Mesendoderm (in vitro differentiated cells): ENCODE measurements at regions not wholly inside any gene's neighbourhood (a gene's known extent, or its start where the extent isn't known, plus 50 kb on each side); places are given as distances from the start of the nearest gene placed in this dataset.

ENCODE experiments used
- DNase-seq: peaks from one replicate; pipeline ENCODE4 v3.0.0; 2013
- H2AK5ac ChIP-seq: 2 replicates; pipeline ENCODE4 v1.6.1; 2013; ENCODE audit warnings: low read length, inconsistent platforms
- H2BK120ac ChIP-seq: 2 replicates; pipeline ENCODE4 v1.6.1; 2013; ENCODE audit warnings: low read depth, mild to moderate bottlenecking, low read length, moderate library complexity, mixed read lengths
- H2BK15ac ChIP-seq: replicated peaks from 2 replicates; pipeline ENCODE4 v1.6.1; 2013; ENCODE audit warnings: low read depth, mild to moderate bottlenecking, moderate library complexity
- H2BK5ac ChIP-seq: 2 replicates; pipeline ENCODE4 v1.6.1; 2013; ENCODE audit warnings: low read length, inconsistent platforms
- H3K18ac ChIP-seq: 2 replicates; pipeline ENCODE4 v1.6.1; 2013; ENCODE audit warnings: mild to moderate bottlenecking, low read length, mixed read lengths
- H3K23ac ChIP-seq: one replicate; pipeline ENCODE4 v1.6.1; 2013; ENCODE audit warnings: low read length
- H3K27ac ChIP-seq: 2 replicates; pipeline ENCODE4 v1.5.1; 2013; ENCODE audit warnings: low read depth, mild to moderate bottlenecking, inconsistent platforms, low read length, moderate library complexity
- H3K27me3 ChIP-seq: 2 replicates; pipeline ENCODE4 v1.6.1; 2013; ENCODE audit warnings: low read length, control low read depth, mild to moderate bottlenecking, inconsistent platforms; ENCODE audit not compliant: insufficient read depth, poor library complexity
- H3K36me3 ChIP-seq: 2 replicates; pipeline ENCODE4 v1.6.1; 2013; ENCODE audit warnings: low read length, inconsistent platforms; ENCODE audit not compliant: control insufficient read depth, insufficient read depth
- H3K4ac ChIP-seq: one replicate; pipeline ENCODE4 v1.6.1; 2013; ENCODE audit warnings: low read depth, mild to moderate bottlenecking, low read length, moderate library complexity
- H3K4me1 ChIP-seq: 2 replicates; pipeline ENCODE4 v1.6.1; 2013; ENCODE audit warnings: low read depth, low read length, inconsistent platforms; ENCODE audit not compliant: control insufficient read depth
- H3K4me2 ChIP-seq: 2 replicates; pipeline ENCODE4 v1.6.1; 2013; ENCODE audit warnings: low read length
- H3K4me3 ChIP-seq: 2 replicates; pipeline ENCODE4 v1.5.1; 2013; ENCODE audit warnings: mild to moderate bottlenecking, low read length
- H3K56ac ChIP-seq: one replicate; pipeline ENCODE4 v1.6.1; 2013; ENCODE audit warnings: low read length
- H3K79me1 ChIP-seq: 2 replicates; pipeline ENCODE4 v1.6.1; 2013; ENCODE audit warnings: low read length, inconsistent platforms
- H3K79me2 ChIP-seq: 2 replicates; pipeline ENCODE4 v1.6.1; 2013; ENCODE audit warnings: mild to moderate bottlenecking, low read length; ENCODE audit not compliant: control insufficient read depth, insufficient read depth
- H3K9ac ChIP-seq: 2 replicates; pipeline ENCODE4 v1.6.1; 2013; ENCODE audit warnings: low read length, inconsistent platforms
- H4K5ac ChIP-seq: one replicate; pipeline ENCODE4 v1.6.1; 2013; ENCODE audit warnings: low read length
- H4K8ac ChIP-seq: one replicate; pipeline ENCODE4 v1.6.1; 2013; ENCODE audit warnings: low read depth, mild to moderate bottlenecking, control low read depth, low read length, moderate library complexity
- WGBS: extraction: QIAGEN DNeasy Blood & Tissue Kit; methylation state at CpG from one replicate; pipeline ENCODE4 v1.1.7; 2013; ENCODE audit warnings: low lambda C conversion rate, missing lambda C conversion rate; ENCODE audit not compliant: insufficient coverage; ENCODE audit errors: extremely low coverage; 5-methylcytosine and 5-hydroxymethylcytosine counted together

DNA sequence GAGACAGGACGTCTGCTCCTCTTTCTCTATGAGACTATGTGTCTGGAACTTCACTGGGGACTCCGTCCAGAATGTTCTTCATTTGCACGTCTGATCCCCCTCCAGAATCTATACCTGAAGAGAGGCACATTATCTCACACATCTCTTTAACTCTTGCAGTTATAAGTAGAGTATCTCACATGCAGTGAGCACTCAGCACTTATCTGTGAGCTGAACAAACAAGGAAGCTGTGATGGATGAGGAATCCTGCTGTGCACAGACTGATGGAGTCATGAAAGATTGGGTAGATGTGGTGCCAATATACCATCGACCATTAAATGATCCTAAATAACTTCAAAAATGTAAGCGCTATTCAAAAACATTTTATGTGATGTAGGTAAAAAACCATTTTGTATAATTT lies 888.3 kb upstream of the CELF4 start:
- H3K4me3 ChIP-seq, result no peak overlapping the region

GRCh38 chr18:38450876-38451275 lies 885.3 kb upstream of the CELF4 start:
- Histone ChIP-seq H3K4ac (no peak overlapping the region), H4K5ac (no peak overlapping the region), H3K23ac (no peak overlapping the region), H2BK5ac (no peak overlapping the region), H3K79me2 (no peaks in the 10 kb centered on the region), H4K8ac (no peak overlapping the region), H3K56ac (no peak overlapping the region), H3K4me1 (peaks cover 3% of the 10 kb centered on the region), H3K36me3 (no peaks in the 10 kb centered on the region), H3K79me1 (no peaks in the 10 kb centered on the region), H2AK5ac (no peak overlapping the region), H2BK15ac (no peak overlapping the region), H3K9ac (no peak overlapping the region), H3K4me3 (no peak overlapping the region), H3K27ac (no peak overlapping the region), H3K27me3 (no peaks in the 10 kb centered on the region), H3K4me2 (no peak overlapping the region), H3K18ac (peak overlapping the region; percentile 28), H2BK120ac (peak overlapping the region; percentile 24)
- no CpG with 5 or more reads among the region's 4 CpGs for WGBS
- peak; percentile 90 for DNase-seq

More for the DNA sequence above, 888.3 kb upstream of the CELF4 start:
- Histone ChIP-seq H4K5ac (no peak overlapping the region), H3K56ac (no peak overlapping the region), H4K8ac (no peak overlapping the region), H3K18ac (no peak overlapping the region), H2BK5ac (no peak overlapping the region), H3K4ac (no peak overlapping the region), H3K4me1 (peaks cover 3% of the 10 kb centered on the region), H3K23ac (no peak overlapping the region), H2BK15ac (no peak overlapping the region), H3K4me2 (no peak overlapping the region), H2AK5ac (no peak overlapping the region), H2BK120ac (peak overlapping the region; percentile 35), H3K79me2 (no peaks in the 10 kb centered on the region), H3K36me3 (no peaks in the 10 kb centered on the region), H3K79me1 (no peaks in the 10 kb centered on the region), H3K27me3 (no peaks in the 10 kb centered on the region), H3K27ac (no peak overlapping the region), H3K9ac (no peak overlapping the region)
- no CpG with 5 or more reads among the region's 5 CpGs for WGBS
- DNase-seq, result peak; percentile 86

DNA sequence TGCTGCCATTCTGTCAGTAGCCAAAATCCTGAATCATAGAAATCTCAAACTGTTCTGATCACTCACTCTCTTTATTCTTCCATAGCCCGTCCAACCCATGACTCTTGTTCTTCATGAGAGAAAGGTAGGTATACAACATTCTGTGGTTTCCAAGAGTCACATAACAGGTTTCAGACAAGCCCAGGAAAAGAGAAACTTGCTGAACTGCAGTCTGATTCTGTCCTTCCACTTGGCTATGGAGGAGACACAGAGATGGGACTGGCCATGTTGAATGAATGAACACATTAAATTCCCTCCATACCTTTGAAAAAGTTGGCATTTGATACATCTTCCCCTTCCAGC lies 880.2 kb upstream of the CELF4 start:
- Histone ChIP-seq H3K18ac (no peak overlapping the region), H4K5ac (no peak overlapping the region), H3K79me2 (no peaks in the 10 kb centered on the region), H3K9ac (no peak overlapping the region), H3K4me1 (peaks cover 3% of the 10 kb centered on the region), H4K8ac (no peak overlapping the region), H3K4me2 (no peak overlapping the region), H2AK5ac (no peak overlapping the region), H2BK15ac (no peak overlapping the region), H3K79me1 (no peaks in the 10 kb centered on the region), H2BK5ac (no peak overlapping the region), H3K27ac (no peak overlapping the region), H3K4me3 (no peak overlapping the region), H3K23ac (no peak overlapping the region), H3K36me3 (no peaks in the 10 kb centered on the region), H3K56ac (no peak overlapping the region), H3K27me3 (no peaks in the 10 kb centered on the region), H3K4ac (no peak overlapping the region), H2BK120ac (no peak overlapping the region)
- whole genome bisulfite sequencing, result no CpG with 5 or more reads among the region's 1 CpG
- no peak for DNase-seq

DNA sequence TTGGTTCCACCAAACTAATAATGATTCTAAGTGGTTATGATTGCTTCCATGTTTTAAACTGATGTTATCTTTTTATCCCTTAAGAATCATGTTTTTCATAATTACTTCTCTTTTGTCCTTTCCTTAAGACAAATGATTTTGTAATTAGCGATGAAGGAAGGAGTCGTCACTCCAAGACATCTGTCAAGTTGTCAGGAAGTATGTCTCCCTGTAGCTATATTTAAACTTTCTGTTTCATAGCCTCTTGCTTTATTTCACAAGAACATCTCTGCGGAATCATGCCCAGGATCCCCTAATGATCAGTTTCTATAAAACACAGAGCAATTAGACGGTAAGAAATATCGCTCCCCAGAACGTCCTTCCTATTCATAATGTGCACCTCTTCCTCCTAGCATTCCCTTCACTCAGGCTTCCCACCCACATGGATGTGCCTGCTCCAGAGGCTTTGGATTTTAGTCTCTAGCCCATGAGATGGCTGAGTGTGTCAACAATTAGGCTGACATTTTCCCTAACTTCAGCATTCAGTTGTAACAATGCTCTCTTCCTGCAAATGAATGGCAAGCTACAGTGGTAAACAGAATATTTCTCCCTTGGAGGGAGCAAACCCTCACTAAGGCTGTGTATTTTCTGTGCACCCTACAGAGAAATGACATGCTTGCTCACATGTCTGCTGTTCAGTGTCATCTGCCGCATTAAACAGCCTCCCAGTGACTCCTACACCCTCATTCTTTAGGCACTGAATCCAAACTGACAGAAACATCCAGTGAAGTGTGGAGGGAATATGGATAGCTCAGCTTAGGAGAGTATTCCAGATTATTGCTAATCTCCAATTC lies 879.6 kb upstream of the CELF4 start:
- no peaks in the 10 kb centered on the region for H3K79me1 ChIP-seq
- H3K27ac ChIP-seq, result no peak overlapping the region
- H3K4me3 ChIP-seq, result no peak overlapping the region
- H2BK15ac ChIP-seq, result no peak overlapping the region
- no peaks in the 10 kb centered on the region for H3K79me2 ChIP-seq
- WGBS, result no CpG with 5 or more reads among the region's 7 CpGs
- no peak overlapping the region for H4K5ac ChIP-seq
- no peak overlapping the region for H3K9ac ChIP-seq
- H3K56ac ChIP-seq, result no peak overlapping the region
- H3K18ac ChIP-seq, result no peak overlapping the region
- H2AK5ac ChIP-seq, result no peak overlapping the region
- no peak for DNase-seq
- no peaks in the 10 kb centered on the region for H3K4me1 ChIP-seq
- no peak overlapping the region for H4K8ac ChIP-seq
- no peak overlapping the region for H3K23ac ChIP-seq
- no peaks in the 10 kb centered on the region for H3K36me3 ChIP-seq
- H3K27me3 ChIP-seq, result no peaks in the 10 kb centered on the region
- H3K4me2 ChIP-seq, result no peak overlapping the region
- H3K4ac ChIP-seq, result no peak overlapping the region
- no peak overlapping the region for H2BK120ac ChIP-seq
- H2BK5ac ChIP-seq, result no peak overlapping the region

DNA sequence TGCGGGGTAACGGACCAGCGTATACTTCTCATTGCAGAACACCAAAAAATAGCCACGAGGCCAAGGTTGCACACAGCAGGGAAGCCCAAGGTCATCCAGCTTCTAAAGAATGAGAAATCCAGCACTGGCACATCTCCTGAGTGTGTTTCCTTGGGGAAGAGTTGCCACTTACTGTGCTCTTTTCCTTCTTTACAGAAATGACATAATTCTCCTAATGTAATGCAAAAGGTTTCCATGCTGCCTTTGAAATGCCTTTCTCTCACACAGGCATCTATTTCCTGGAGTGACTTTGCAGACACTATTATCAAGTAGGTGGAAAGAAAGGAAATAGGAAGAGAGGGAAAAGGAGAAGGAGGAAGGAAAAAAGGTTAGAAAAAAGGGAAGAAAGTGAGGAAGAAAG lies 862.1 kb upstream of the CELF4 start:
- no peak overlapping the region for H2BK15ac ChIP-seq
- no peak overlapping the region for H3K4me2 ChIP-seq
- H3K36me3 ChIP-seq, result no peaks in the 10 kb centered on the region
- H3K27me3 ChIP-seq, result no peaks in the 10 kb centered on the region
- no peak overlapping the region for H4K8ac ChIP-seq
- DNase-seq, result peak; percentile 13
- H2BK5ac ChIP-seq, result no peak overlapping the region
- no peak overlapping the region for H3K4me3 ChIP-seq
- H3K27ac ChIP-seq, result no peak overlapping the region
- no peaks in the 10 kb centered on the region for H3K79me2 ChIP-seq
- no CpG with 5 or more reads among the region's 4 CpGs for WGBS
- no peak overlapping the region for H4K5ac ChIP-seq
- no peak overlapping the region for H3K9ac ChIP-seq
- H3K4ac ChIP-seq, result no peak overlapping the region
- peak overlapping the region; percentile 60 for H2AK5ac ChIP-seq
- no peaks in the 10 kb centered on the region for H3K79me1 ChIP-seq
- no peak overlapping the region for H3K18ac ChIP-seq
- H2BK120ac ChIP-seq, result no peak overlapping the region
- no peak overlapping the region for H3K23ac ChIP-seq
- peaks cover 8% of the 10 kb centered on the region for H3K4me1 ChIP-seq
- H3K56ac ChIP-seq, result no peak overlapping the region

- Histone ChIP-seq H3K4me1 (peaks cover 8% of the 10 kb centered on the region), H4K8ac (no peak overlapping the region), H2AK5ac (no peak overlapping the region), H3K4me3 (no peak overlapping the region), H3K79me2 (no peaks in the 10 kb centered on the region), H3K79me1 (no peaks in the 10 kb centered on the region), H3K4me2 (no peak overlapping the region), H3K23ac (no peak overlapping the region), H4K5ac (no peak overlapping the region), H3K4ac (no peak overlapping the region), H2BK120ac (no peak overlapping the region), H3K18ac (no peak overlapping the region), H2BK15ac (no peak overlapping the region), H3K27me3 (no peaks in the 10 kb centered on the region), H3K36me3 (no peaks in the 10 kb centered on the region), H3K56ac (no peak overlapping the region), H3K27ac (no peak overlapping the region), H3K9ac (no peak overlapping the region), H2BK5ac (no peak overlapping the region)
- WGBS, result no CpG with 5 or more reads among the region's 2 CpGs
- peak; percentile 38 for DNase-seq
Observed at GRCh38 chr18:38427234-38427633, 861.6 kb upstream of the CELF4 start.
